Epithelial cell of proximal tubule (primary cell): ENCODE measurements at regions not wholly inside any gene's neighbourhood (a gene's known extent, or its start where the extent isn't known, plus 50 kb on each side); places are given as distances from the start of the nearest gene placed in this dataset.

Experiments
- DNase-seq: peaks from one replicate; pipeline ENCODE4 v3.0.0-alpha.2; 2011; ENCODE audit warnings: low read depth
- H3K4me3 ChIP-seq: 2 replicates; pipeline ENCODE4 v1.5.1; 2011; ENCODE audit warnings: low read depth, mild to moderate bottlenecking, low read length
- TF ChIP-seq, protein P1 (sequence below): conservative IDR thresholded peaks from 2 replicates; pipeline ENCODE4 v1.5.1; 2012; ENCODE audit warnings: low read depth, mild to moderate bottlenecking, low read length

DNA sequence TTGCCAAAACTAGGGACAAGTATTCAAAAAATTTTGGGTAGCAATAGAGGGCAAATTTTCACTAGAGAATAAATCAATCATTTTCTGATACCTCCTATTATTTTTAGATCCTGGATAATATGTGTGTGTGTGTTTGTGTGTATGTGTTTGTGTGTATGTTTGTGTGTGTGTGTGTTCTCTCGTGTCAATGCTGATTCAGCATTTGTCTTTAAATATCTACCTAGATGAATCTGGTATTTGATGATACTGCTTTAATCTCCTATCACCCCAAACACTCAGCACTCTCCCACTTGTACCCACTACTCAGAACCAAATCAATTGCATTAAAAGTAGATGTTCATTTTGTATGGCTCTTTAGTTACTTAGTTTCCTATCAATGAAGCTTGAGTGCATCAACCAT is 101.3 kb upstream of the NPFFR2 start:
- DNase-seq, result no peak
- TF ChIP-seq, protein P1, sequence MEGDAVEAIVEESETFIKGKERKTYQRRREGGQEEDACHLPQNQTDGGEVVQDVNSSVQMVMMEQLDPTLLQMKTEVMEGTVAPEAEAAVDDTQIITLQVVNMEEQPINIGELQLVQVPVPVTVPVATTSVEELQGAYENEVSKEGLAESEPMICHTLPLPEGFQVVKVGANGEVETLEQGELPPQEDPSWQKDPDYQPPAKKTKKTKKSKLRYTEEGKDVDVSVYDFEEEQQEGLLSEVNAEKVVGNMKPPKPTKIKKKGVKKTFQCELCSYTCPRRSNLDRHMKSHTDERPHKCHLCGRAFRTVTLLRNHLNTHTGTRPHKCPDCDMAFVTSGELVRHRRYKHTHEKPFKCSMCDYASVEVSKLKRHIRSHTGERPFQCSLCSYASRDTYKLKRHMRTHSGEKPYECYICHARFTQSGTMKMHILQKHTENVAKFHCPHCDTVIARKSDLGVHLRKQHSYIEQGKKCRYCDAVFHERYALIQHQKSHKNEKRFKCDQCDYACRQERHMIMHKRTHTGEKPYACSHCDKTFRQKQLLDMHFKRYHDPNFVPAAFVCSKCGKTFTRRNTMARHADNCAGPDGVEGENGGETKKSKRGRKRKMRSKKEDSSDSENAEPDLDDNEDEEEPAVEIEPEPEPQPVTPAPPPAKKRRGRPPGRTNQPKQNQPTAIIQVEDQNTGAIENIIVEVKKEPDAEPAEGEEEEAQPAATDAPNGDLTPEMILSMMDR, result no peak
- H3K4me3 ChIP-seq, result no peak overlapping the region

DNA sequence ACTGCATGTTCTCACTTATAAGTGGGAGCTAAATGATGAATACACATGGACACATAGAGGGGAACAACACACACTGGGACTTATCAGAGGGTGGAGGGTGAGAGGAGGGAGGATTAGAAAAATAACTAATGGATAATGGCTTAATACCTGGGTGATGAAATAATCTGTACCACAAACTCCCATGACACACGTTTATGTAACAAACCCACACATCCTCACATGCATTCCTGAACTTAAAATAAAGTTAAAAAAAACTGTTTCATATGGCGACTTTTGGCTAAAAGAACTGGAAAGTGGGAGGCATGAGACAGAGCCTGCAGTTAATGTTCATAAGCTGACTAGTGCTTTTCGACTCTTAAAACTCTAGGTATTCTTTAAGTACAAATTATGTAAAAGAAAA is 98.9 kb upstream of the NPFFR2 start:
- no peak overlapping the region for H3K4me3 ChIP-seq
- TF ChIP-seq, protein P1, result no peak
- DNase-seq, result no peak

DNA sequence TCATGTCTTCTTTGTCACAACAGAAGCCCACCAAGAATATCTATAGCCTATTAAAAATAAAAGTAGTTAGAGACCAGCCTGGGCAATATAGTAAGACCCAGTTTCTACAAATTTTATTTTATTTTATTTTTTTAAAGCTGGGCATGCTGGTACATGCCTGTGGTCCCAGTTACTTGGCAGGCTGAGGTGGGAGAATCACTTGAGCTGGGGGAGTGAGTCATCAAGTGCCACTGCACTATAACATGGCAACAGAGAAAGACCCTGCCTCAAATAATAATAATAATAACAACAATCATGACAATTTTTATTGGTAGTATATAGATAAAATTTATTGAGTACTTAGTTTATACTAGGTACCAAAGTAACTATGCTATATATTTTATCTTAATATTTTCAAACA is 93.0 kb upstream of the NPFFR2 start:
- no peak overlapping the region for H3K4me3 ChIP-seq
- TF ChIP-seq, protein P1, result no peak
- peak; percentile 9 for DNase-seq

DNA sequence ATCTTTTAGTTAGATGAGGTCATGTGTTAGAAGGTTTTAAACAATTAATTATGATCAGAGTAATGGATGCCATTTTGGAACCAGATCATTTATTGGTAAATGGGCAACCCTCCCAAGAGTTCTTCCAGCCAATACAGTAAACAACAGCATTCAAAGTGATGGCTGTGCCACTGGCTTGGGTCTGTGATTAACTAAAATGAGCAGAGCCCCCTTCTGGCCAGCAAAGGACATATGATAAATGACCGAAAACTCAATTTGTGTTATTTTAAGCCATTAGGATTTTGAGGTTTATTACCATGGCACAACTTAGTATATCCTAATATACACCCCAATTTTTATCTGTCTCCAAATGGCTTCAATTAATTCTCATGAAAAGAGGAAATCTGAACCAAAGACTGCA is 90.8 kb upstream of the NPFFR2 start:
- no peak overlapping the region for H3K4me3 ChIP-seq
- no peak for DNase-seq
- TF ChIP-seq, protein P1, result peak; percentile 65

DNA sequence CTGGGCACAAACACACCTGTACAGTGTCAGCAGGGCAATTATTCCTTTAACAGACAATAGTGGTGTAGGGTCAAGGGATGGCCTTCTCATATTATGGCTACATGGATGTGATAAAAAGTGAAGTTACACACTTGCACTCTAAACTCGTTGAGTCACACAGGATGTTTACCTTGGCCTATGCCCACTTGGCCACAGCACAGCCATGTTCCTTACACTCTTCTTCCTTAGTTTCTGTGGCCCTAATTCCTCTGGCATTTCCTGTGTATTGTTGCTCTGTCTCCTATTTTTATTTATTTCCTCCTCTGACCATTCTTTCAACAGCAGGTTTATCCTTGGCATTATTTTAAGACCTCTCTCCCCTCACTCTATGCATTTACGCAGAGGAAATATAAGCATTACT is 86.8 kb upstream of the NPFFR2 start:
- no peak for DNase-seq

DNA sequence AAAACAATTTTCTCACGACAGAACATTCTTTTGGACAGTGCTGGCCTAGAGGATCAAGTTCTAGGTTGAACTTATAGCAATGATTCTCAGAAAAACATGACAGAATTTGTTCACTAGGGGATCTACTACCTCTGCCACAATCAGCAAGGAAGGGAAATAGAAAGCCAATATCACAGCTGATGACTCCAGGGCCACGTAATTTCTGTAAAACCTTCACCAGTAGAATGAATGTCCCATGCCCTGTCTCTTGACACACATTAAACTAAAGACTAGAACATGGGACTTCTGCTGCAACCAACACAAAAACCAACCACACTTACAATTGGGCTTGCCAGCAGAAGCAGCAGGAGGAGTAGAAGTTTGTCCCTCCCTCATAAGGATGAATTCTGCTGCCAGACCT is 86.0 kb upstream of the NPFFR2 start:
- no peak overlapping the region for H3K4me3 ChIP-seq
- no peak for DNase-seq
- TF ChIP-seq, protein P1, result no peak

More for the DNA sequence above, 86.8 kb upstream of the NPFFR2 start:
- no peak overlapping the region for H3K4me3 ChIP-seq
- TF ChIP-seq, protein P1, result no peak

DNA sequence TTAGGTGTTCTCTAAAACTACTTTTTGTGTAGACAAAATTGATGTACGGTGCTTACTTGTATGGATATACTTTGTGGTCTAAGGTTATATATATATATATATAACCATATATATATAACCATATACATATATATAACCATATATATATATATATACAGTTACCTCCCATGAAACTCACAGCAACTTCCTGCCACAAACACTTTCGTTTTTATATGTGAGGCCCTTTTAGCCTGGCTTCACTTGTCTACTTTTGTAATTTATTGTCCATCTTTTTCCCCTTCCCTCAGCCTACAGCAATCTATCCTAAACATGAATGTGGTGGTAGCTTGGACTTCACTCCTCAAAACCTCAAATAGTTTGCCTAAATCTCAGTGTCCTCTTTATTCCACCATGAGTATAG is 72.8 kb upstream of the NPFFR2 start:
- TF ChIP-seq, protein P1, result no peak

More for the DNA sequence above, 72.8 kb upstream of the NPFFR2 start:
- no peak overlapping the region for H3K4me3 ChIP-seq
- DNase-seq, result no peak
